ENCODE measurements at regions not wholly inside any gene's neighbourhood (a gene's known extent, or its start where the extent isn't known, plus 50 kb on each side); places are given as distances from the start of the nearest gene placed in this dataset.

GRCh38 chr9:85156652-85157051, 487.1 kb downstream of the NTRK2 start:
- no peak for TF ChIP-seq USF1 (IDR thresholded peaks at IDR 0.05)
- TF ChIP-seq CEBPB (IDR thresholded peaks at IDR 0.05), result no peak
- TF ChIP-seq ZBTB7A (IDR thresholded peaks at IDR 0.05; ENCODE audit: low read depth), result no peak
- TF ChIP-seq TEAD4 (IDR thresholded peaks at IDR 0.05), result no peak
- TF ChIP-seq FOXM1 (IDR thresholded peaks at IDR 0.05; ENCODE audit: borderline replicate concordance, low read depth), result no peak
- no peak for TF ChIP-seq CREB1 (IDR thresholded peaks at IDR 0.05; ENCODE audit: low read depth)
- TF ChIP-seq TCF12 (IDR thresholded peaks at IDR 0.05; ENCODE audit: low read depth), result no peak
- no peak for TF ChIP-seq EP300 (IDR thresholded peaks at IDR 0.05; ENCODE audit: borderline replicate concordance)

- TF ChIP-seq YY1 (IDR thresholded peaks at IDR 0.05; ENCODE audit: low read depth), result no peak
- no peak for TF ChIP-seq ZBTB7A (IDR thresholded peaks at IDR 0.05; ENCODE audit: low read depth)
- no peak for TF ChIP-seq TAF1 (IDR thresholded peaks at IDR 0.05; ENCODE audit: low read depth)
These were observed 485.8 kb downstream of the NTRK2 start for GRCh38 chr9:85155352-85155751.

GRCh38 chr9:85151741-85152140, 482.2 kb downstream of the NTRK2 start:
- TF ChIP-seq REST (IDR thresholded peaks at IDR 0.05; ENCODE audit: low read depth) (no peak), MAX (IDR thresholded peaks at IDR 0.05) (no peak), NFIC (IDR thresholded peaks at IDR 0.05) (no peak)

GRCh38 chr9:85151162-85151561, 481.6 kb downstream of the NTRK2 start:
- TF ChIP-seq CEBPB (IDR thresholded peaks at IDR 0.05), result no peak
- no peak for TF ChIP-seq REST (IDR thresholded peaks at IDR 0.05; ENCODE audit: low read depth)
- no peak for TF ChIP-seq EP300 (IDR thresholded peaks at IDR 0.05; ENCODE audit: borderline replicate concordance)
- no peak for TF ChIP-seq CREB1 (IDR thresholded peaks at IDR 0.05; ENCODE audit: low read depth)
- TF ChIP-seq EGR1 (IDR thresholded peaks at IDR 0.05), result no peak
- TF ChIP-seq FOXM1 (IDR thresholded peaks at IDR 0.05; ENCODE audit: borderline replicate concordance, low read depth), result no peak
- no peak for TF ChIP-seq TAF1 (IDR thresholded peaks at IDR 0.05; ENCODE audit: low read depth)

GRCh38 chr9:85147046-85147640, 477.6 kb downstream of the NTRK2 start:
- TF ChIP-seq MAX (IDR thresholded peaks at IDR 0.05), result no peak

- TF ChIP-seq RAD21 (IDR thresholded peaks at IDR 0.05; ENCODE audit: low read depth), result peak; percentile 54; the same call in 1 of the 2 replicates
- no peak for TF ChIP-seq NFIC (IDR thresholded peaks at IDR 0.05)
- no peak for TF ChIP-seq TAF1 (IDR thresholded peaks at IDR 0.05; ENCODE audit: low read depth)
- no peak for TF ChIP-seq EGR1 (IDR thresholded peaks at IDR 0.05)
These were observed 473.4 kb downstream of the NTRK2 start for GRCh38 chr9:85142968-85143367.

- TF ChIP-seq CEBPB (IDR thresholded peaks at IDR 0.05), result no peak
- no peak for TF ChIP-seq TEAD4 (IDR thresholded peaks at IDR 0.05)
- no peak for TF ChIP-seq CREB1 (IDR thresholded peaks at IDR 0.05; ENCODE audit: low read depth)
- no peak for TF ChIP-seq RAD21 (IDR thresholded peaks at IDR 0.05; ENCODE audit: low read depth)
- no peak for TF ChIP-seq YY1 (IDR thresholded peaks at IDR 0.05; ENCODE audit: low read depth)
- no peak for TF ChIP-seq NFIC (IDR thresholded peaks at IDR 0.05)
- no peak for TF ChIP-seq MAX (IDR thresholded peaks at IDR 0.05)
- no peak for TF ChIP-seq EP300 (IDR thresholded peaks at IDR 0.05; ENCODE audit: borderline replicate concordance)
- TF ChIP-seq TAF1 (IDR thresholded peaks at IDR 0.05; ENCODE audit: low read depth), result no peak
- no peak for TF ChIP-seq ZBTB7A (IDR thresholded peaks at IDR 0.05; ENCODE audit: low read depth)
- no peak for TF ChIP-seq FOXM1 (IDR thresholded peaks at IDR 0.05; ENCODE audit: borderline replicate concordance, low read depth)
These were observed 473.0 kb downstream of the NTRK2 start for GRCh38 chr9:85142496-85142911.

All from Ishikawa (cell line).